Heart right ventricle (tissue), 16 donors: ENCODE measurements at regions not wholly inside any gene's neighbourhood (a gene's known extent, or its start where the extent isn't known, plus 50 kb on each side); places are given as distances from the start of the nearest gene placed in this dataset.

Experiments used
- ATAC-seq, 8 donors: fragments of 200-7000 bp; cut with Tn5 transposase; one replicate each; pipeline ENCODE4 v1.9.1; 2020; ENCODE audit warnings: mild to moderate bottlenecking in 8 of 8, moderate library complexity in 8 of 8, moderate number of reproducible peaks in 1 of 8
- DNase-seq, 2 donors: peaks; one replicate each; pipeline ENCODE4 v3.0.0-alpha.2; 2020
- H3K27ac ChIP-seq, 10 donors: fragments of 200-600 bp; sonication (generic) in 2 of 10; one replicate each; pipeline versions ENCODE4 v1.5.0 to v1.8.0; 2020 to 2022; ENCODE audit warnings: mild to moderate bottlenecking in 3 of 10
- H3K27me3 ChIP-seq, 7 donors: fragments of 200-600 bp; one replicate each; pipeline ENCODE4 v1.8.0; 2021 to 2022; ENCODE audit warnings: mild to moderate bottlenecking in 2 of 7
- H3K36me3 ChIP-seq, 9 donors: fragments of 200-600 bp; sonication (generic) in 1 of 9; one replicate each; pipeline versions ENCODE4 v1.5.0 to v1.8.0; 2020 to 2022; ENCODE audit warnings: mild to moderate bottlenecking in 2 of 9
- H3K4me1 ChIP-seq, 9 donors: fragments of 200-600 bp; sonication (generic) in 1 of 9; one replicate each; pipeline versions ENCODE4 v1.5.0 to v1.8.0; 2020 to 2022; ENCODE audit warnings: mild to moderate bottlenecking in 4 of 9
- H3K4me3 ChIP-seq, 10 donors: fragments of 200-600 bp; sonication (generic) in 2 of 10; one replicate each; pipeline versions ENCODE4 v1.5.0 to v1.8.0; 2020 to 2022; ENCODE audit warnings: mild to moderate bottlenecking in 7 of 10, moderate library complexity in 2 of 10
- H3K9me3 ChIP-seq, 11 donors: fragments of 200-600 bp in 10 of 11; sonication (generic) in 2 of 11; one replicate each; pipeline versions ENCODE4 v1.5.0 to v1.8.0; 2013 to 2022; ENCODE audit warnings: mild to moderate bottlenecking in 2 of 11, control low read depth in 1 of 11, moderate library complexity in 1 of 11
- CTCF ChIP-seq, 9 donors: fragments of 200-600 bp; sonication (generic) in 2 of 9; IDR thresholded peaks; one replicate each; pipeline versions ENCODE4 v1.5.0 to v1.8.0; 2021 to 2022; ENCODE audit warnings: antibody characterized with exemption in 9 of 9, mild to moderate bottlenecking in 5 of 9, moderate library complexity in 1 of 9
- WGBS, 2 donors: extraction: QIAGEN DNeasy Blood & Tissue Kit; methylation state at CpG; one replicate each; pipeline ENCODE4 v1.1.7; 2013; ENCODE audit warnings: inconsistent platforms in 1 of 2; 5-methylcytosine and 5-hydroxymethylcytosine counted together
- intact Hi-C, 10 donors: fragments of 100-400 bp; cut with DNase I; formaldehyde crosslinking; loops; one replicate each; pipeline versions ENCODE4 v1.11.1 to v1.14.2; 2022
- donor health status: Arrhythmogenic right ventricular cardiomyopathy.
- donor health status: ischemic (EF 13 %, LVEDD 7.1; RV severe dilation, severe dysfunction).
- donor health status: healthy with polysubstance abuse.
- donor health status: DM: no; HTN: yes; CAD: no.
- donor health status: DM: no; HTN: no; CAD: no.
- donor health status: ischemic (EF 25% LVEDD 6.9; RV normal size, moderate dysfunction).
- donor health status: ischemic (EF 25% LVEDD 5.7; RV mildly dilated, moderate dysfunction).
- donor health status: healthy.
- donor health status: DM: yes; HTN: yes; CAD: no.
- donor health status: Ischemic cardiomyopathy.
- donor health status: ischemic (EF 35%, LVEDD 5.7; RV mildly dilated, moderate dysfunction).
- donor health status: nonischemic (EF 11% LVEDD 7.7; RV severe dilation, severe dysfunction).
- donor health status: DM: yes; HTN: yes; CAD: no.
- donor health status: PGD.
- donor health status: ischemic (EF 29% LVEDD 5.4; RV normal size, mild dysfunction).
- donor health status: nonischemic (EF 23%, LVEDD 6.1; RV moderate dilation, normal function).

DNA sequence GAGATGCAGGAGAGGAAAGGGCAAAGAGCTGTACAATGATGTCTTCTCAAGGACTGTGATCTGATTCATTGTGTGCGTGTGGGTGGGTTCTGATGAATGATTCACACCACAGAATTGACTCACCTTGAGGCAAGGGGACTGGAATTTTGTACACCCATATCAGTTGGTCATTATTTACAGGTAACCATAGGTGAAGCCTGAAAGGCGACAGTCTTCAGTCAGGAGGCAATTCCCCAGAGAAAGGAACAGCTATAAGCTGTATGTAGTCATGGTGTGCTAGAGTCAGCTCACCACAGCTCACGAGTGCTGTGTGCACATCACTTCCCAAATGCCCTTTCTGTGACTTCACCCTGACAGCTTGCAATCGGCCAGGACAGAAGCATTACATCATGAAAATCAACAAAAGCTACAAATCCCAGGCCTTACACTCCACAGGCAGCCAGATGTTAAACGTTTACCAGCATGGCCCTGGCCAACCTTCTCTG is 87.6 kb upstream of the RPS23 start:
- no peaks in the 10 kb centered on the region for H3K9me3 ChIP-seq
- ATAC-seq (peak in 2 of 8 donors; percentile 14 to 58), DNase-seq (no peak)
- no peak overlapping the region for H3K27ac ChIP-seq
- intact Hi-C loops, result loop anchor here in 2 of 10 donors (10.0 kb wide), 2 partner anchors 269 to 279 kb away; no protein-coding TSS in a partner anchor
- TF ChIP-seq CTCF (IDR thresholded peaks at IDR 0.05), result no peak
- 77 to 84% methylated on average over 5 of the region's 5 CpGs for WGBS, 2 donors
- peaks cover 0 to 21% (median 4%) of the 10 kb centered on the region in 9 donors for H3K4me1 ChIP-seq
- H3K36me3 ChIP-seq, result no peaks in the 10 kb centered on the region
- no peaks in the 10 kb centered on the region for H3K27me3 ChIP-seq
- no peak overlapping the region for H3K4me3 ChIP-seq

DNA sequence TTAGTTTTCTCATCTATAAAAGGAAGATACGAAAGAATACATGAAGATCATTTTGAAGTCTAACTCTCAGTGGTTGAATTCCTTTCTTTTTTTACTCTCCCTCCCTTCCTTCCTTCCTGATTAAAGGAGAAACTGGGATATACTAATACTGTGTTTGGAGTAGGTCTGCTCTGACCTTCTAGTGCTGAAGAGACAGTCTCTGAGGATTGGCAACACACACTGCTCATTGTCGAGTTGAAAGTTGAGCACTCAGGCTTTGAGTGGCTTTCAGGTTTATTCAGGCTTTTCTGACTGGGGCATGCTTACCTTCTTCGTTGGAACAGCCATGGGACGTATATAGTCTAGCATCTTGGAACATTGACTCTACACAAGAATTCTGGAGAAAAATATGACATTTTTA is 86.9 kb upstream of the RPS23 start:
- H3K9me3 ChIP-seq, result no peaks in the 10 kb centered on the region
- no peak for TF ChIP-seq CTCF (IDR thresholded peaks at IDR 0.05)
- ATAC-seq (peak in 1 of 8 donors; percentile 33), DNase-seq (no peak)
- no peak overlapping the region for H3K4me3 ChIP-seq
- H3K36me3 ChIP-seq, result no peaks in the 10 kb centered on the region
- intact Hi-C loops, result loop anchor here in 2 of 10 donors (10.0 kb wide), 2 partner anchors 270 to 280 kb away; no protein-coding TSS in a partner anchor
- no peaks in the 10 kb centered on the region for H3K27me3 ChIP-seq
- H3K4me1 ChIP-seq, result peaks cover 0 to 26% (median 4%) of the 10 kb centered on the region in 9 donors
- 72 to 77% methylated on average over 4 of the region's 4 CpGs for WGBS, 2 donors
- H3K27ac ChIP-seq, result peak overlapping the region in 2 of 10 donors; percentile 29 to 51

- ATAC-seq (peak in 7 of 8 donors; percentile 67 to 90 (median 87)), DNase-seq (peak in 1 of 2 donors; percentile 35)
- peak overlapping the region in 2 of 10 donors; percentile 29 to 51 for H3K27ac ChIP-seq
- intact Hi-C loops, result loop anchor here in 3 of 10 donors (5.0 to 10.0 kb wide), 3 partner anchors 270 to 428 kb away; no protein-coding TSS in a partner anchor
- H3K36me3 ChIP-seq, result no peaks in the 10 kb centered on the region
- no peaks in the 10 kb centered on the region for H3K9me3 ChIP-seq
- peak in 8 of 9 donors; percentile 28 to 64 (median 48) for TF ChIP-seq CTCF (IDR thresholded peaks at IDR 0.05)
- peaks cover 0 to 26% (median 4%) of the 10 kb centered on the region in 9 donors for H3K4me1 ChIP-seq
- H3K4me3 ChIP-seq, result no peak overlapping the region
- H3K27me3 ChIP-seq, result no peaks in the 10 kb centered on the region
- WGBS, 2 donors, result 53 to 61% methylated on average over 5 of the region's 5 CpGs
Observed at GRCh38 chr5:82364497-82364896, 86.3 kb upstream of the RPS23 start.

DNA sequence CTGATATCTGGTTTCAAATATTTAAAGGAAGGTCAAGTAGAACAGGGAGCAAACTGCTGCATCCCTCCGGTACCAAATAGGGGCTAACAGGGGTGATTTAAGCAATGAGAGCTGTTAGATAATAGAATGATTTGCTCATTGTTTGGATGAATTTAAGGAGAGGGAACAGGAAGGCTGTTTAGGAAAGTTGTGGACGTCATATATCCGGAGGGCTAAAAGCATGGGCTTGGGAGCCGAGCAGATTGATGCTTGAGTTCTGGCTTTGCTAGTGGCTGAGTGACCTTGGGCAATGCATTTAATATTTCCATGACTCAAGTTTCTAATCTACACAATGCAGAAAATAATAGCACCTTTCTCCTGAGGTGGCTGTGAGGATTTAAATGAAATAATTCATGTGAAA is 85.4 kb upstream of the RPS23 start:
- intact Hi-C loops, result loop anchor here in 3 of 10 donors (5.0 to 10.0 kb wide), 3 partner anchors 271 to 429 kb away; no protein-coding TSS in a partner anchor
- no peak for DNase-seq
- peak in 2 of 8 donors; percentile 26 to 28 for ATAC-seq
- Histone ChIP-seq H3K27me3 (no peaks in the 10 kb centered on the region), H3K36me3 (no peaks in the 10 kb centered on the region), H3K9me3 (no peaks in the 10 kb centered on the region), H3K4me3 (no peak overlapping the region), H3K27ac (no peak overlapping the region), H3K4me1 (peaks cover 0 to 33% (median 5%) of the 10 kb centered on the region in 9 donors)
- no peak for TF ChIP-seq CTCF (IDR thresholded peaks at IDR 0.05)
- 75 to 86% methylated on average over 4 of the region's 4 CpGs for WGBS, 2 donors
